Mucosa of stomach (tissue), 1 donor: ENCODE measurements at regions not wholly inside any gene's neighbourhood (a gene's known extent, or its start where the extent isn't known, plus 50 kb on each side); places are given as distances from the start of the nearest gene placed in this dataset.

Experiments
- H3K27me3 ChIP-seq: one replicate; pipeline ENCODE4 v1.7.0; 2013; ENCODE audit warnings: mild to moderate bottlenecking, low read length; ENCODE audit not compliant: control insufficient read depth, insufficient read depth
- H3K36me3 ChIP-seq: one replicate; pipeline ENCODE4 v1.7.0; 2013; ENCODE audit warnings: low read length; ENCODE audit not compliant: control insufficient read depth, insufficient read depth
- H3K4me1 ChIP-seq: one replicate; pipeline ENCODE4 v1.7.0; 2013; ENCODE audit warnings: mild to moderate bottlenecking, low read length; ENCODE audit not compliant: control insufficient read depth, insufficient read depth
- H3K4me3 ChIP-seq: one replicate; pipeline ENCODE4 v1.7.0; 2013; ENCODE audit warnings: low read length
- H3K9ac ChIP-seq: one replicate; pipeline ENCODE4 v1.7.0; 2013; ENCODE audit warnings: mild to moderate bottlenecking, low read length, moderate library complexity
- H3K9me3 ChIP-seq: one replicate; pipeline ENCODE4 v1.7.0; 2013; ENCODE audit warnings: mild to moderate bottlenecking, low read length, moderate library complexity; ENCODE audit not compliant: control insufficient read depth
- donor health status: Pancreatic carcinoma.

DNA sequence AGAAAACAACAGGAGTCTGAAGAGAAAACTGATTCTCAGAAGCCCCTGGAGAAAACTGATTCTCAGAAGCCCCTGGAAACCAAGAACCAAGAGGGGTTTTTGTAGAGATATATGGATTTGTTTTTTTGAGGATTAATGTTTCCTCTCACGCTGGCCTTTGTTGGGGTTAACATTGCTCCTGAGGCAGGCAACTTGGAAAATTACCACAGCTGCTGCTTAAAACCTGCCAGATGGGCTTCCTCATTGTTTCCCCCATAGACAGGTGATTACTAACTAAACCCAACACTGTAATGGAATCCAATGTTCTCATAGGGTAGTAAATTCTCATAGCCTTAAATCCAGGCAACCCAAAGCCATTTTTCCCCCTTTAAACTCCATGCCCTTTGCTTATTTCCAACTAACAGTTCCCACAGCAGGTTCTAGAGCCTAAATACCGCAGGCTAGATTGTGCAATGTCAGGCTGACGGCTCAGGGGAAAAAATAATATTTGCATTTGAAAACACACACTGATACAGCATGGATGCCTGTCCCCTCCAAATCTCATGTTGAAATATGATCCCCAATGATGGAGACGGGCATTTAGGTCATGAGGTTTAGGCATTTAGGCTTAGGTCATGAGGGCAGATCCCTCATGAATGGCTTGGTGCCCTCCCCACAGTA is 272.3 kb upstream of the PKDCC start:
- Histone ChIP-seq H3K27me3 (no peaks in the 10 kb centered on the region), H3K4me1 (no peaks in the 10 kb centered on the region), H3K9ac (no peak overlapping the region), H3K36me3 (no peaks in the 10 kb centered on the region), H3K9me3 (no peaks in the 10 kb centered on the region), H3K4me3 (no peak overlapping the region)

DNA sequence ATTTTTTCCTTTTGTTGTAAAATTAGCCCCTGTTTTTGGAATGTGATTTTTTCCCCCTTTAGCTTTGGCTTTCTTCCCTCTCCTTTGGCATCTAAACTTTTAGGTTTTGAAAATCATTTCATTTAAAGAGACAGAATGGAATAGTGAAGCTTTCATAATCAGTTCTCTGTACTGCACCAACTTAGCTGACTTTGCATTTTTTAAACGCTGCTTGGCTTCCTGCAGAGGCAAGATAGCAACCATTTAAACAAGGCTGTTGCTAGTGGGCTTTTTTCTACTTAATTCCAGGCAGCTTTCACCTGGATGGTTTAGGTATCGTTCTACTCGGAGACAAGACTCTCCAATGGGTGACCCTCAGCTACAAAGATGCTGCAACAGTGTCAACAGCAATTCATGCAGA is 267.9 kb upstream of the PKDCC start:
- Histone ChIP-seq H3K9me3 (no peaks in the 10 kb centered on the region), H3K4me3 (no peak overlapping the region), H3K27me3 (no peaks in the 10 kb centered on the region), H3K4me1 (no peaks in the 10 kb centered on the region), H3K36me3 (no peaks in the 10 kb centered on the region), H3K9ac (no peak overlapping the region)

DNA sequence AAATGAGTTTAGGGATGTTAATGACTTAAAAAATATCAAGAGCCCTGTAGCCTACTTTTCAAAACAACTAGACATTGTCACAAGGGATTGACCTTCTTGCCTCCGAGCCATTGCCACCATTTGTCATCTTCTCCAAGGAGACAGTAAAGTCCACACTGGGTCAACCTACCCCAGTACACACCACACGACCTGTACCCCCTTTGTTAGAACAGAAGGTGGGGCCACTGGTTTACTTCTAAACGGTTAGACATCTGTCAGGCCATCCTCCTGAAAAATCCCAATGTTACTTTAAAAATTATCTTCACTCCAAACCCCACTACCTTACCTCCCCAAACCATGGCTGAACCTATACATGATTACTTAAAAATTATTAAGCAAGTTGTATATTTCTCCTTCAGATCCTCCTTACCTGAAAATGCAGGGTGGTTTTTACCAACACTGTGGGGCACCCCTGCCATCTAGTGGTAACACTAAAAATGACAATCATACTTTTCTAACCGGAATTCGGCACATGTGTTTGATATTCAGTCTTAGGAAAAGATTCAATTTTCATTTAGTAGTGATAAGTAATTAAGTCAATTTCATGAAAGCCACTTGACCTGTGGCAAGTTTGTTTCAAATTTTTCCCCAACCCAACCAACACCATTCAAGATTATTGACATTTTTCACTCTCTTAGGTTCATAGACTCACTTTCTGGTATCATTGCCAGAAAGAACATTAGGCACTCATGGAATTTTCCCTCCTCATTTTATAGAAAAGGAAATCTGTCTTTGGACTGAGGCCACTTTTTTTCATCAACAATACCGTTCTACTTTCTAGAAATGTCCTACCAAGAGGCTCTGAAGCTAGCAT is 265.3 kb upstream of the PKDCC start:
- Histone ChIP-seq H3K4me3 (no peak overlapping the region), H3K9ac (no peak overlapping the region), H3K9me3 (no peaks in the 10 kb centered on the region), H3K27me3 (no peaks in the 10 kb centered on the region), H3K36me3 (no peaks in the 10 kb centered on the region), H3K4me1 (no peaks in the 10 kb centered on the region)

DNA sequence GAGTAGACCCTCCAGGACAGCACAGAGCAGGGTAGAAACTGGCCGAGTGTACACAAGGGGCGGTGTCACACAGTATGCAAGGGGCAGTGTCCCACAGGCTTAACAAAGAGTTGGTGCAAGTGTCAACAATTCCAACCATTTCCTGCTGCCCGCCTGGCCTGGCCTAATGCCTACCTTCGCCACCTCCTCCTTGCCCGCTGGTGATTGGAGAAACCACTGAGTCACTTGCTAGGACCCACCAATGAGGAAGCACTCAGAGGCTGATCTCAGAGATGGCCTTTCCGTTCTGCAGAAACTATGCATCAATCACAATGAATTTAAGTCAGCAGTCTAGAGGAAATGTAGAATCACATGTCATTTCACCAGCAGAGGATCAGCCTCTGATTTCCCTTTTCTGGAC is 263.3 kb upstream of the PKDCC start:
- H3K9ac ChIP-seq: no peak overlapping the region
- no peaks in the 10 kb centered on the region for H3K9me3 ChIP-seq
- H3K4me3 ChIP-seq: no peak overlapping the region
- no peaks in the 10 kb centered on the region for H3K36me3 ChIP-seq
- H3K4me1 ChIP-seq: no peaks in the 10 kb centered on the region
- H3K27me3 ChIP-seq: no peaks in the 10 kb centered on the region

DNA sequence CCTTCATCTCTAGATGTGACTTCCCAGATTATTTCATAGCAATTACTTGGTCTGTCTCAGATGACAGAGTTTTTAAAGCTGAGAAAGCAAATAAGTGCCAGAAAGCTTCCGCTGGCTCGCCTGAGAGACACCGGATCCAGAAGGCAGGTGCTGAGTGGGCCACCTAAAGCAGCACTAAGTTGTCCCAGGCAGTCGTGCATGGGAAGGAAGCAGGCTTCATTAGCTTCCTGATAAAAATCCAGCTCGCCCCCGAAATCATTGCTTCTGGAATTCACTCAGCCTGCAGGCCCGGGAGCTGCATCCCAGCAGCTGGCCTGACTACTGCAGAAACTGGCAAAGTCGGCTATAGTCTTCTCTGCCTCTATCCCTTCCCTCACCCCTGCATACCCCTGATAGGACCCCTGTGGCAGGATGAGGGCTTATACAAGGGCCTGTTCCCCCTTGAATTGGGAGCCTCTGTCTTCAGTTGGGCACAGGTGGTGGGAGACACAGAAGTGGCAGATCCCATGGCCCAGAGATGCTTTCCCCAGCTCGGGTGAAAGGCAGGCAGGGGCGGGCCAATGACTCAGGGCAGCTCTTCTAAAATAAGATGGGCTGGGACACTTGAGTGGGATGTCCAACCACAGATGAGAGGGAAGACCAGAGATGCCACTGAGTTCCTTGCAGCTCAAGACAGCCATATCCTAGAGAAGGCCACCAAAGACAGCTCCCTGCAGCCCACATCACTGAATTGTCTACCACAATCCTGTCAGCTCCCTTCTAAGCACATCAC is 262.4 kb upstream of the PKDCC start:
- Histone ChIP-seq H3K4me1 (no peaks in the 10 kb centered on the region), H3K9me3 (no peaks in the 10 kb centered on the region), H3K4me3 (no peak overlapping the region), H3K9ac (no peak overlapping the region), H3K36me3 (no peaks in the 10 kb centered on the region), H3K27me3 (no peaks in the 10 kb centered on the region)

DNA sequence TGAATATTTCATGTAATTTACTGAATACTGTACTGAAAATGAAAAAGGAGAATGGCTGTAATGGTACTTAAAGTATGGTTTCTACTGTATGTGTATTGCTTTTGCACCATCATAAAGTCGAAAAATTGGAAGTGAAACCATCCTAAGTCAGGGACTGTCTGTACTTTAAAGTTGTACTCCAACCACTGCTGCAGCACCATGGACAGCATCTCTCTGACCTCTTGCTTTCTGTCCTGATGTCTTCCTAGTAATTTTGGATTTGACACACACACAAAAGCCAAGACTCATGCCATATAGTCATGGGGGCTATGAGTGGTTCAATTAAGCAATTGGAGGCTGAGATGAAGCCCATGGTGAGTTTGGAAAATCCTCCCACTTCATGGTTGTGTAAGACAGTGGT is 256.3 kb upstream of the PKDCC start:
- Histone ChIP-seq H3K4me3 (no peak overlapping the region), H3K4me1 (no peaks in the 10 kb centered on the region), H3K9me3 (no peaks in the 10 kb centered on the region), H3K27me3 (no peaks in the 10 kb centered on the region), H3K36me3 (no peaks in the 10 kb centered on the region), H3K9ac (no peak overlapping the region)

DNA sequence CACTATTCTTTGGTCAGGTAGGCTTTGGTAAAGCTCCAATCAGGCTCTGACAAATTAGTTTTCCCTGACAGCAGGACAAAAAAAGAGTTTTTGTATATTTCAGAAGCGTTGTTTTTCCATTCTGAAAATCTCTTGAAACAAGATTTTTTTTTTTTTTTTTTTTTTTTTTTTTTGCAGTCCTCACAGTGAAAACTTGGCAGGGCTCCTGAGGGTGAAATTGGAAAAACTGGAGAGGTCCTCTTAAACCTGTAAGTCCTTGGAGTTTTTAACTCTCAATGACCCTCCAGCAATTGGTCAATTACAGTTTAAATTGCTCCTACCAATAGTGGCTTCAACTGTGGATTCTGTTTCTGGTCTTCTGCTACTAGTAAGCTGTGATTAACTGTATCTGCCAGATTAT is 244.5 kb upstream of the PKDCC start:
- no peak overlapping the region for H3K4me3 ChIP-seq
- no peaks in the 10 kb centered on the region for H3K9me3 ChIP-seq
- no peaks in the 10 kb centered on the region for H3K4me1 ChIP-seq
- H3K36me3 ChIP-seq: no peaks in the 10 kb centered on the region
- no peaks in the 10 kb centered on the region for H3K27me3 ChIP-seq
- no peak overlapping the region for H3K9ac ChIP-seq

DNA sequence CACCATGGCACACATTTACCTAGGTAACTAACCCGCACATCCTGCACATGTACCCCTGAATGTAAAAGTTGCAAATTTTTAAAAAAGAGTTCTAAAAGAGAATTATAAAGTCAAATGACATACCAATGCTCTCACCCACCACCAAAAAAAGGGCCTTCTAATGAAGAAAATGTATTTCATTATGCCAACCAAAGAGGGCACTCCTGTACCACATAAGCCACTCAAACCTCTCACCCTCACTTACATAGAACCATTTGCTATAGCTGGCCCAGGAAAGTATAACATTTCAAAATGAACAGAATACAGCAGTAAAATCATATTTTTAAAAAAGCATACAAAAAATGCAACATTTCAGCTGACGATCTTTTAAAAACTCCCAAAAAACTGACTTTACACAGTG is 241.5 kb upstream of the PKDCC start:
- H3K9me3 ChIP-seq: no peaks in the 10 kb centered on the region
- no peaks in the 10 kb centered on the region for H3K36me3 ChIP-seq
- no peak overlapping the region for H3K4me3 ChIP-seq
- H3K9ac ChIP-seq: no peak overlapping the region
- H3K4me1 ChIP-seq: no peaks in the 10 kb centered on the region
- no peaks in the 10 kb centered on the region for H3K27me3 ChIP-seq

DNA sequence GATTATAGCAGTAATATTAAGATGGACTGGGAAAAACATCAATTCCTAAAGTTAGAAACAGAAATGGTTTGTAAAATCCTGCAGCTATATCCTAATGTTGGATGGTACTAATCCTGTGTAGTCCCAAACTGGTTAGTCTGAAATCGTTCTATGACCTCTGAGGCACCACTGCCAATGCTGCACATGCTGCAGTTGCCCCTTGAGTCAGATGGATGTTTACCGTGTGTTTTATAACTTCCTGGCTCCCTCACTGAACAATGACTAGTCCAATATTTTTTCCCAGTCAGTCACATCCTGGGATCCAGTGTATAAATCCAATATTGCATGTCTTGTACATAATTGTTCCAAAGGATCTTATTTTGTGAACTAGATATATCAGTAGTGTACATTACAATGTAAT is 226.7 kb upstream of the PKDCC start:
- Histone ChIP-seq H3K9me3 (no peaks in the 10 kb centered on the region), H3K9ac (no peak overlapping the region), H3K4me3 (no peak overlapping the region), H3K36me3 (no peaks in the 10 kb centered on the region), H3K27me3 (peaks cover 4% of the 10 kb centered on the region), H3K4me1 (no peaks in the 10 kb centered on the region)

DNA sequence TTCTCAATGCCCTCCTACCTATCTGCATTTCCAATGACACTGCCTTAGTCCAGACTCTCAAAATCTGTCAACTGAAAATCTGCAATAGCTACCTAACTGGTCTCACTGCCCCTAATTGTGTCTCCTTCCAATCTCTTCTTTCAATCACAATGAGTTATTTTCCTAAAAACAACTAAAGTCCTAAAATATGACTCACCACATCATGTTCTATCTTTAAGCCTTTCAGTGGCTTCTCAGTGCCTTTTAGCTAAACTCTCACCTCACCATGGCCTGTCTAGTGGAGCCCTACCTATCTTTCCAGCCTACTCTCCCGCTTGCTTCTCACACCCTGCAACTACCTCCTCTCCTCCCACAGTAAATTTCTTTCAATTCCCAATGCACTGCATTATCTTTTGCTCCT is 220.9 kb upstream of the PKDCC start:
- Histone ChIP-seq H3K36me3 (no peaks in the 10 kb centered on the region), H3K9ac (no peak overlapping the region), H3K27me3 (peaks cover 7% of the 10 kb centered on the region), H3K9me3 (no peaks in the 10 kb centered on the region), H3K4me1 (no peaks in the 10 kb centered on the region), H3K4me3 (no peak overlapping the region)

DNA sequence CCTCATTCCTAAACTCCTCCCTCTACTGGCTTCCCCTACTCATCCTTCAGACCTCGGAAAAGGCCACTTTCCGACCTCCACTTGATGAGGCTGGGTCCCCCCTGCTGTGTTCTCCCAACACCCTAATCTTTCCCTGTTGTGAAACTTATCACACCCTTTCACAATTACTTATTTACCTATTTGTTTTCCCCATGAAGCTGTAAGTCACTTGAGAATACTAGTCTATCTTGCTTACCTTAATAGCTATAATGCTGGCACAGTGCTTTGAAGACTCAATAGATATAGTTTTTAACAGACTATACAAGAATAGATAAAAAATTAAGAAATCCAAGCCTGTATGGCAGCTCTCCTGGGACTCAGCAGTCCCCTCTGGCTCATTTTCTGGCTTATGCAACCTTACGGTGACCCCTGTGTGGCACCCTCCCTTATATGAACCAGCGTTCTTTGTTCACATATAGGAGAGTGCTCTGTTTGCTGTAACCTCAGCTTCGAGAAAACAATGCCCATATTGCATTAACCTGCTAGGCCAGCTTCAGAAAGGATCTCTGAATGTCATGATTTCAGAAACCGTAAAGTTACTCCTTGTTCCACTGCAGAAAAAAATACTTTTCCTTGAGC is 220.4 kb upstream of the PKDCC start:
- no peak overlapping the region for H3K9ac ChIP-seq
- H3K4me3 ChIP-seq: no peak overlapping the region
- H3K9me3 ChIP-seq: no peaks in the 10 kb centered on the region
- H3K36me3 ChIP-seq: no peaks in the 10 kb centered on the region
- H3K4me1 ChIP-seq: no peaks in the 10 kb centered on the region
- peaks cover 7% of the 10 kb centered on the region for H3K27me3 ChIP-seq
